GM12892 (cell line): ENCODE measurements at regions not wholly inside any gene's neighbourhood (a gene's known extent, or its start where the extent isn't known, plus 50 kb on each side); places are given as distances from the start of the nearest gene placed in this dataset.
"Not testable (repeated sequence)": the region's sequence is repeated elsewhere in the genome, so short reads cannot be mapped to it uniquely, and the experiment has no call there.

Experiments used
- DNase-seq: peaks from one replicate; pipeline ENCODE4 v3.0.0; 2011; ENCODE audit not compliant: insufficient read length
- FAIRE-seq: peaks from 2 replicates; lab custom pipeline; 2011; peaks lifted over from hg19 to GRCh38; lab: Jason Lieb, UNC
- POLR2A ChIP-seq: IDR thresholded peaks from 2 replicates; pipeline ENCODE4 v1.6.1; 2011; ENCODE audit warnings: low read depth, low read length, control low read depth
- POLR2AphosphoS5 ChIP-seq: IDR thresholded peaks from 2 replicates; pipeline ENCODE4 v1.6.1; 2011; ENCODE audit warnings: low read depth, low read length, control low read depth
- TAF1 ChIP-seq: IDR thresholded peaks from 2 replicates; pipeline ENCODE4 v1.6.1; 2011; ENCODE audit warnings: low read depth, mild to moderate bottlenecking, control low read depth, low read length, borderline replicate concordance

DNA sequence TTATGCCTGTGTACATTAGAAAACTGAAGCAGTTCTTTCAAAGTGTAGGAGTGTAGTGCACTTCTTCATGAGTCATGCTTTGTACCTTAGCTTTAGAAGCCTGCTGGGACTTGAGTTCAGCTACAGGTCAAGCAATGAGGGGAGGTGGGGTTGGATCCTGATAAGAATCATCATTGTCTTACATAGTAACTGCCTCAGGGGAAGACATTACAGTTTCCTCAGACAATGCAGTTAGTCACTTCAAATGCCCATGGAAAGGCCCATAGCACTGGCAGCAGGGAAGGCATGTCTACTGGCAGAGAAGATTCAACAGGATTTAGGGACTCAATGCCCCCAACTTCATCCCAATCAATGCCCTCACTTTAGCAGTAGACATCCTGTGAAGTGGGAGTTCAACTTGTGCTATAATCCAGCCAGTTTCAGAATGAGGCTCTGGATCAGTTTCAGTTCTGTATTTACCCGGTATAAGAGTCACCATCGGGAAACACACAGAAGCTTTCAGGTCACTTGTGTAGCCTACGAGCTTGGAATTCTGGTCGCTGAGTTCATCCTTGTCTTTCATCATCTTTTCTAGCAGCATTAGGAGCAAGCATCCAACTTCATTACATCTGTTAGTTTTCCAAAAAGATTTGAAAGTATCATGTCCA lies 1216.5 kb downstream of the RAPGEF2 start:
- TF ChIP-seq POLR2A, result no peak
- TF ChIP-seq TAF1, result no peak
- no peak for TF ChIP-seq POLR2AphosphoS5
- DNase-seq, result no peak

DNA sequence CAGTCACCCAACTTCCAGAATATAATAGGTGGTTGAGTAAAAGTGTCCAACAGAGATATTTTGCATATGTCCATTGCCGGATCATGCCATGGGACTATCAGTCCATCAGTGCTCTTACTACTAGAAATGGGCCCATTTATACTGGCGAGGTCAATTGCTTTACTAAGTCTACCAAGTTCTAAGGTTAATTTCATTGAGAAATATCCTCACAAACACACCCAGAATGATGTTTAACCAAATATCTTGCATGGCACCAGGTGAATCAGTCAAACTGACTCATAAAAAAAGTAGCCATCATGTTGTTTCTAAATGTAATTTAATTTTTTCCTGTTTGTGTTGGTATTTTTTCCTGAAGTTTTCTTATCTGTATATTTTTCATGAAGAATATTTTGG lies 1217.0 kb downstream of the RAPGEF2 start:
- DNase-seq (no peak), FAIRE-seq (no peak)
- TF ChIP-seq POLR2A (no peak), POLR2AphosphoS5 (no peak), TAF1 (no peak)

More for the DNA sequence above, 1216.5 kb downstream of the RAPGEF2 start:
- no peak for FAIRE-seq

DNA sequence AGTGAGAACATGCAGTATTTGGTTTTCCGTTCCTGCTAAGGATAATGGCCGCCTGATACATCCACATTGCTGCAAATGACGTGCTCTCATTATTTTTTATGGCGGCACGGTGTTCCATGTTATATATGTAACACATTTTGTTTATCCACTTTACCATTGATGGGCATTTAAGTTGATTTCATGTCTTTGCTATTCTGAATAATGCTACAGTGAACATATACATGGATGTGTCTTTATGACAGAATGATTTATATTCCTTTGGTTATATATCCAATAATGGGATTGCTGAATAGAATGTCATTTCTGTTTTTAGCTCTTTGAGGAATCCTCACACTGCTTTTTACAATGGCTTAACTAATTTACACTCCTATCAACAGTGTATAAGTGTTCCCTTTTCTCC lies 1223.2 kb downstream of the RAPGEF2 start:
- DNase-seq, result no peak
- FAIRE-seq, result no peak
- TF ChIP-seq TAF1, result no peak

DNA sequence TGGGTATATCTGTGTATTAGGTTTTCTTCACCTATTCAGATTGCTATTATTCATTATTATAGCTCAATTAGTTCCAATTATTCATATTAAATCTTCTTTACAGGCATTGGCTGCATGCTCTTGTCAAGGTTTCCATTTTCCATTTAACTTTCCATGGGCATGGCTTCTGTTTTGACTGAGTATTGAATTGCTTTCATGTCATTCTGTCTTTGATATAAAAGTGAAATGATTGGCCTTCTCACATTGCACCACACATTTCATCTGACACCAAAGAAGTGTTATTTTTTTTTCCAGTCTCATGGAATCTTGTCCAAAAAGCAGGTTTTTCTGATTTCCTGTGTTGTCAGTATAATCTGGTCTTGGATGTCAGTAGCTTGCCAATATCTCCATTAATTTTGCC lies 1244.3 kb downstream of the RAPGEF2 start:
- FAIRE-seq (no peak), DNase-seq (no peak)
- no peak for TF ChIP-seq POLR2AphosphoS5
- TF ChIP-seq POLR2A, result no peak
- no peak for TF ChIP-seq TAF1

DNA sequence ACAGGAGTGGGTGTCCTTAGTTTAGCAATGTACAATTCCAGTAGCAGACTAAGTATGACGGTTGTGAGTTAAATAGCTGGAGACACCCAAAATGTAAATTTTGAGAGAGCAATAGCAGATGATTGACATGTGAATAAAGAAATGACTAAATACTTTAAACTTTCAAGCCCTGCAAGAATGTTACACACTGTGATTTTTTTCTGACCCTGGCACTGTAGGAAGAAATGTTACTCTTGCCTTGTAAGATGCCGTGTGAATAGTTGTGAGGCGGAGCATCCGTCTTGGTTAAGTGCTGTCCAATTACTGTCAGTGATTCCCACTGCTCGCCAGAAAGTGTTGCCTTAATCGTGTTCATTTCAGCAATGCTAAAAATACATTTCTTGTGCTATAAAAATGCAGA lies 1248.1 kb downstream of the RAPGEF2 start:
- no peak for FAIRE-seq

DNA sequence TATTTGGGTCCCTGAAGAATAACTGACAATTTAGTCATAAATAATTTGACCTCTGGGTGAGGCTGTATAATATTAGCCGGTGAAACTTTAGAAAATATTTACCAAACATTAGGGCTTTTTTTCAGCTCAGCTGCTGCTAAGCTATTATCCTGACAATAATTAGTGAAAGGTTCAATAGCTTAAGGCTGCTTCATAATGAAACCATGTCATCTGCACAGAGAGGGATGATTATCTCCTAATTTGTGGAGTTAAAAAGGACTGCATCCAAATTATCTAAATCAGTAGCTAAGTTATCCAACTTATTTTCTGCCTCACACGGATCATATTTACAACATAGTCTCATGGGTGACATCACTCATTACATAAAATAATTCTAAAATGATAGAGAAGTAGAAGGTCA lies 1249.8 kb downstream of the RAPGEF2 start:
- DNase-seq (no peak), FAIRE-seq (no peak)
- TF ChIP-seq TAF1, result no peak
- no peak for TF ChIP-seq POLR2A
- no peak for TF ChIP-seq POLR2AphosphoS5

More for the DNA sequence above, 1248.1 kb downstream of the RAPGEF2 start:
- DNase-seq, result no peak
- TF ChIP-seq POLR2AphosphoS5, result no peak
- TF ChIP-seq TAF1, result no peak
- TF ChIP-seq POLR2A, result no peak

DNA sequence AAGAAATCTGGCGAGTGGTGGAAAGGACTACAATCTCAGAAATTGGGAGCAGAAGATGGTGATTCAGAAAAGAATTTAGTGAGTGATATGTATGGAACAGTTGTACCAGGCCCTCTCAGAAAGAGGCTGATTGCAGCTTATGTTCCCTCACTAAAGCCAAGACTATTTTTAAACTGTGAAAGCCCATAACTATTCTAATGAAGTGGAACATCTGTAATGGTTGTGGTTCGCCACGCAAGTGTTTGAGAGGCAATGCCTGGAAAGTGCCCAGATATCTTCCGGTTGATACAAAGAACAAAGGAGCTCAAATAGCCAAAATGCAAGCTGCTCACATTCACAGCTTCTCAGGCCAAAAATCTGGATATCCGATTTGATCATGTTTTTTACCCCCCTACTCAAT lies 1250.7 kb downstream of the RAPGEF2 start:
- no peak for FAIRE-seq

DNA sequence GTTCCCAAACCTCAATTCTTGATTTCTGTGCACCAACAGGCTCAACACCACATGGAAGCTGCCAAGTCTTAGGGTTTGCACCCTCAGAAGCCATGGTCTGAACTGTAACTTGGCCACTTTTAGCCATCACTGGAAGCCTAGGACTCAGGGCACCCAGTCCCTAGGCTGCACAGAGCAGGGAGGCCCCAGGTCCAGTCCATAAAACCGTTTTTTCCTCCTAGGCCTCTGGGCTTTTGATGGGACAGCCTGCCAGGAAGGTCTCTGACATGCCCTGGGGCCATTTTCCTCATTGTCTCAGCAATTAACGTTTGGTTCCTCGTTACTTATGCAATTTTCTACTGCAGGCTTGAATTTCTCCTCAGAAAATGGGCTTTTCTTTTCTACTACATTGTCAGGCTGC lies 1259.6 kb downstream of the RAPGEF2 start:
- no peak for FAIRE-seq
- TF ChIP-seq TAF1 (no peak), POLR2AphosphoS5 (no peak), POLR2A (no peak)
- no peak for DNase-seq

More for the DNA sequence above, 1250.7 kb downstream of the RAPGEF2 start:
- TF ChIP-seq POLR2AphosphoS5 (no peak), POLR2A (no peak), TAF1 (no peak)
- no peak for DNase-seq

DNA sequence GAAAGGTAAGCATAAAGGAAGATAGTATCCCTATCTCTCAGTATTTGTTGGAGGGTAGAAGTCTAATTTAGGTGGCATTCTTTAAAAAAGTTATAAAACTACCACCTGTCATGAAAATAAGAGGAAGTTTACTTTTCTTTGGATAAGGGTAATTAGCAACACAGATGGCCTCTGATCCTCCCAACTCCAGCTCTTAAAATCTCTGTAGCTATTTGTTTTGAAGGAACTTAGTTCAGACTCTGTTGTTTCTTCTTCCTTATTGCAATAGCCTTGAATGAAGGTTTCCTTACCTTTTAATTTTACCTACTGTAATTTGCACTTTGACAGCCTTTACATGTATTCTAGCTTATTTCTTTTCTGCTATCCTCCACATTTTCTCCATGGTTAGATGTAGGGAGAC lies 1261.3 kb downstream of the RAPGEF2 start:
- DNase-seq, result no peak
- no peak for TF ChIP-seq POLR2A
- TF ChIP-seq TAF1, result no peak
- no peak for TF ChIP-seq POLR2AphosphoS5
- FAIRE-seq, result no peak

DNA sequence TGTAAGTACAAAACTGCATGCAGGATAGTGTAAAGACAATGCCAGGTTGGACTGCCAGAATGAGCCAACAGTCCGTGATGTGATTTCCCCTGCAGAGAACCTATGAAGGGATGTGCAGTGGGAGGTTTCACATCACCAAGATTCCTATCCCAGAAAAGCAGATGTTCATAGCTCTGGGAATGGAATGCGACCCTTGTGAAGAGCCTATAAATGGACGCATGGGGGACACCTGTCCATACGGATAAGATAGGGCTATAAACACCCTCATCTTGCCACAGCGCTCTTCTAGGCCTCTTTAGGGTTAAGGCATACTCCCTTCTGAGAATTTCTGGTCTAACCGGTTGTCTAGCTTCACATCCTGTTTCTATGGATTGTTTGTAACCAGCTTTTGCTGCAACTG lies 1261.8 kb downstream of the RAPGEF2 start:
- FAIRE-seq, DNase-seq: not testable (repeated sequence)

DNA sequence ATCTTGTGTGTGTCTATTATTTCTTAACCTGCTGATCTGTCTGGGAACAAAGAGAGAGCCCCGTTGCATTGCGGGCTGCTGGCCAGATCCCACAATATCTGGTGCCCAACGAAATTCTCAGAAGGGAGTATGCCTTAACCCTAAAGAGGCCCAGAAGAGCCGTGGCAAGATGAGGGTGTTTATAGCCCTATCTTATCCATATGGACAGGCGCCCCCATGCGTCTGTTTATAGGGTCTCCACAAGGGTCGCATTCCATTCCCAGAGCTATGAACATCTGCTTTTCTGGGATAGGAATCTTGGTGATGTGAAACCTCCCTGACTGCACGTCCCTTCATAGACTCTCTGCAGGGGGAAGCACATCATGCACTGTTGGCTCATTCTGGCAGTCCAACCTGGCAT lies 1262.5 kb downstream of the RAPGEF2 start:
- DNase-seq, FAIRE-seq: not testable (repeated sequence)

DNA sequence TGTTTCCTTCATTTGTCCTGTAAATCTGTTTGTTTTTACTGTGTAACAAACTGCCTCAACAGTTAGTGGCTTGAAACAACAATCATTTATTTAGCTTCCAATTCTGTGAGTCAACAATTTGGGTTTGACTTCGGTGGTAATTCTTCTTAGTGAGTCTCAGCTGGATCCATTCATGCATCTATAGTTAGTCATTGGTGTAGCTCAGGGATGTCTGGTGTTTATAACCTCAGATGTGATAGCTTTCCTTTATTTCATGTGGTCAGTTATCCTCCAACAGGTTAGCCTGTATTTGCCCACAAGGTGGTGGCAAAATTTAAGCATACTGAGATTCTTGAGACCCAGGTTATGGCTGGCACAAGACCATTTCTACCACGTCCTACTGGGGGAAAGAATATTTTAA lies 1267.2 kb downstream of the RAPGEF2 start:
- FAIRE-seq, result no peak
- TF ChIP-seq TAF1 (no peak), POLR2A (no peak), POLR2AphosphoS5 (no peak)
- DNase-seq, result no peak

DNA sequence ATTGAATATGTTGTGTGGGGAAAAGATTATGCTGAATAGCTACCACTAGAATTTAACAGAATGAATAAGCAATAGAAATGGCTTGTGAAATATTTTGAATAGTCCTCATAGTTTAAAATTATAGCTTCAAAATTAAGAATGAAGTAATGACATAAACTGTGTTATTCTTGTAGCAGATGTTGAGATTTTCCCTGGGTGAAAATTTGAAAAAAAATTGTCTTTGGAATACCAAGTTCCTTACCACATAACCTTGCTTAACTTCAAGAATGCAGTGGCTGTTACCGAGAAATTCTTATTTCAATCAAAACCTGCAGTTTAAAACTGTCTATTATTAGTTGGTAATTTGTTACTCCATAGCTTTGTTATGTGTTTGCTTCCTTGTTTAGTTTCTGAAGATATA lies 1268.6 kb downstream of the RAPGEF2 start:
- no peak for FAIRE-seq

More for the DNA sequence above, 1268.6 kb downstream of the RAPGEF2 start:
- TF ChIP-seq POLR2AphosphoS5 (no peak), TAF1 (no peak), POLR2A (no peak)
- no peak for DNase-seq
